H1 (cell line): ENCODE measurements at regions not wholly inside any gene's neighbourhood (a gene's known extent, or its start where the extent isn't known, plus 50 kb on each side); places are given as distances from the start of the nearest gene placed in this dataset.

Experiments used
- CTCF ChIA-PET: fragments of 300-600 bp; sonication (Branson Sonifier 250); formaldehyde crosslinking; loops from one replicate; lab custom pipeline; 2021; ENCODE audit not compliant: partially characterized antibody; lab: Charles Lee
- POLR2A ChIA-PET: fragments of 300-600 bp; sonication (Branson Sonifier 250); formaldehyde crosslinking; loops from one replicate; lab custom pipeline; 2021; ENCODE audit warnings: inconsistent platforms; ENCODE audit not compliant: partially characterized antibody; lab: Charles Lee
- DNase-seq, 2 experiments: peaks; one replicate each; pipeline versions ENCODE4 v3.0.0 to v3.0.0-alpha.2; 2010 to 2022; ENCODE audit warnings: low spot score in 2 of 2, low read depth in 1 of 2, mixed read lengths in 1 of 2
- FAIRE-seq: peaks from 2 replicates; lab custom pipeline; 2011; peaks lifted over from hg19 to GRCh38; lab: Jason Lieb, UNC
- H2AFZ ChIP-seq: 2 replicates; pipeline ENCODE4 v1.8.1; 2012; ENCODE audit warnings: low read length, inconsistent platforms
- H2AK5ac ChIP-seq: 2 replicates; pipeline ENCODE4 v1.6.1; 2013; ENCODE audit warnings: low read depth, low read length
- H2BK120ac ChIP-seq: replicated peaks from 2 replicates; pipeline ENCODE3; 2013; ENCODE audit warnings: low read depth, low read length, inconsistent platforms
- H2BK12ac ChIP-seq: 2 replicates; pipeline ENCODE4 v1.6.1; 2013; ENCODE audit warnings: low read depth, low read length
- H2BK15ac ChIP-seq: 2 replicates; pipeline ENCODE4 v1.6.1; 2013; ENCODE audit warnings: low read length
- H2BK20ac ChIP-seq: 2 replicates; pipeline ENCODE4 v1.6.1; 2013; ENCODE audit warnings: low read length
- H2BK5ac ChIP-seq: 2 replicates; pipeline ENCODE4 v1.6.1; 2013; ENCODE audit warnings: low read depth, low read length
- H3K14ac ChIP-seq: 2 replicates; pipeline ENCODE4 v1.6.1; 2013; ENCODE audit warnings: inconsistent platforms; ENCODE audit not compliant: insufficient read length
- H3K18ac ChIP-seq: 2 replicates; pipeline ENCODE4 v1.6.1; 2013; ENCODE audit warnings: low read length; ENCODE audit errors: extremely low read depth
- H3K23ac ChIP-seq: 2 replicates; pipeline ENCODE4 v1.6.1; 2013; ENCODE audit warnings: inconsistent platforms; ENCODE audit not compliant: insufficient read length
- H3K23me2 ChIP-seq: 2 replicates; pipeline ENCODE4 v1.6.1; 2013; ENCODE audit warnings: low read depth, low read length
- H3K27ac ChIP-seq: 2 replicates; pipeline ENCODE4 v1.6.1; 2011; ENCODE audit warnings: low read depth, low read length, inconsistent platforms
- H3K27me3 ChIP-seq, 4 experiments: replicated peaks in 1 of 4; 1 replicate in 1 of 4; 2 replicates in 3 of 4; pipeline versions ENCODE4 v1.6.1 to v1.8.1; 2011 to 2013; ENCODE audit warnings: low read length in 3 of 4, mild to moderate bottlenecking in 3 of 4, inconsistent platforms in 2 of 4, mixed read lengths in 2 of 4, moderate library complexity in 1 of 4; ENCODE audit not compliant: control insufficient read depth in 3 of 4, insufficient read depth in 3 of 4; ENCODE audit errors: extremely low read depth in 1 of 4
- H3K36me3 ChIP-seq, 4 experiments: 2 replicates each; pipeline versions ENCODE4 v1.6.1 to v1.8.1; 2011 to 2013; ENCODE audit warnings: mild to moderate bottlenecking in 4 of 4, low read length in 3 of 4, moderate library complexity in 2 of 4, control low read depth in 1 of 4, inconsistent platforms in 1 of 4; ENCODE audit not compliant: insufficient read depth in 4 of 4, control insufficient read depth in 2 of 4
- H3K4ac ChIP-seq: replicated peaks from 2 replicates; pipeline ENCODE3; 2013; ENCODE audit warnings: low read length, low read depth, mixed read lengths, inconsistent platforms; ENCODE audit not compliant: insufficient read length
- H3K4me1 ChIP-seq, 4 experiments: replicated peaks in 1 of 4; 1 replicate in 1 of 4; 2 replicates in 3 of 4; pipeline versions ENCODE4 v1.6.1 to v1.8.1; 2011 to 2013; ENCODE audit warnings: low read length in 3 of 4, inconsistent platforms in 2 of 4, mixed read lengths in 1 of 4; ENCODE audit not compliant: insufficient read depth in 4 of 4, control insufficient read depth in 3 of 4
- H3K4me2 ChIP-seq, 2 experiments: 2 replicates each; pipeline versions ENCODE4 v1.6.1 to v1.8.1; 2011 to 2013; ENCODE audit warnings: low read depth in 2 of 2, low read length in 2 of 2, control low read depth in 1 of 2, inconsistent platforms in 1 of 2, mild to moderate bottlenecking in 1 of 2; ENCODE audit not compliant: insufficient read depth in 1 of 2
- H3K4me3 ChIP-seq, 4 experiments: fragments of 200-600, 300-600 bp in 1 of 4; sonication (generic), shearing (Covaris generic), sonication (Bioruptor Twin) in 1 of 4; 2 replicates each; pipeline versions ENCODE4 v1.5.1 to v1.8.1; 2011 to 2016; ENCODE audit warnings: low read length in 4 of 4, low read depth in 3 of 4, control low read depth in 2 of 4, inconsistent platforms in 2 of 4, mild to moderate bottlenecking in 2 of 4, mixed read lengths in 1 of 4, moderate library complexity in 1 of 4; ENCODE audit not compliant: insufficient read depth in 2 of 4; ENCODE audit errors: extremely low read depth in 1 of 4
- H3K56ac ChIP-seq: replicated peaks from 2 replicates; pipeline ENCODE3; 2013; ENCODE audit warnings: low read depth, mild to moderate bottlenecking, mixed read lengths, low read length, inconsistent platforms; ENCODE audit not compliant: insufficient read length
- H3K79me1 ChIP-seq: 2 replicates; pipeline ENCODE4 v1.6.1; 2013; ENCODE audit warnings: low read depth, low read length, control low read depth
- H3K79me2 ChIP-seq, 2 experiments: 2 replicates each; pipeline versions ENCODE4 v1.6.1 to v1.8.1; 2012 to 2013; ENCODE audit warnings: low read length in 2 of 2, mild to moderate bottlenecking in 2 of 2, inconsistent platforms in 1 of 2; ENCODE audit not compliant: insufficient read depth in 2 of 2, control insufficient read depth in 1 of 2
- H3K9ac ChIP-seq, 4 experiments: replicated peaks in 1 of 4; 1 replicate in 1 of 4; 2 replicates in 3 of 4; pipeline versions ENCODE4 v1.6.1 to v1.8.1; 2011 to 2013; ENCODE audit warnings: low read depth in 3 of 4, low read length in 3 of 4, control low read depth in 2 of 4, mild to moderate bottlenecking in 2 of 4, moderate library complexity in 2 of 4, inconsistent platforms in 1 of 4; ENCODE audit errors: extremely low read depth in 1 of 4
- H3K9me3 ChIP-seq, 2 experiments: 2 replicates each; pipeline versions ENCODE4 v1.6.1 to v1.8.1; 2012 to 2013; ENCODE audit warnings: mild to moderate bottlenecking in 2 of 2, moderate library complexity in 2 of 2, control low read depth in 1 of 2, inconsistent platforms in 1 of 2, low read depth in 1 of 2, low read length in 1 of 2, mixed read lengths in 1 of 2; ENCODE audit not compliant: insufficient read depth in 2 of 2
- H4K20me1 ChIP-seq, 2 experiments: replicated peaks in 1 of 2; 2 replicates each; pipeline versions ENCODE3 to v1.8.1; 2011 to 2013; ENCODE audit warnings: inconsistent platforms in 2 of 2, low read length in 2 of 2, mild to moderate bottlenecking in 1 of 2; ENCODE audit not compliant: insufficient read depth in 2 of 2, control insufficient read depth in 1 of 2
- H4K5ac ChIP-seq: 2 replicates; pipeline ENCODE4 v1.6.1; 2013; ENCODE audit warnings: low read length, low read depth, mixed read lengths, inconsistent platforms; ENCODE audit not compliant: insufficient read length
- H4K8ac ChIP-seq: 2 replicates; pipeline ENCODE4 v1.8.0; 2013; ENCODE audit warnings: mild to moderate bottlenecking, moderate library complexity, low read length, inconsistent platforms; ENCODE audit not compliant: insufficient read depth; ENCODE audit errors: extremely low read depth
- H4K91ac ChIP-seq: replicated peaks from 2 replicates; pipeline ENCODE3; 2013; ENCODE audit warnings: low read length, mixed read lengths, inconsistent platforms; ENCODE audit not compliant: insufficient read length
- CTCF ChIP-seq, 3 experiments: IDR thresholded peaks; 1 replicate in 2 of 3; 2 replicates in 1 of 3; pipeline versions ENCODE4 v1.5.1 to v1.6.1; 2011; ENCODE audit warnings: low read length in 3 of 3, mild to moderate bottlenecking in 3 of 3, inconsistent platforms in 2 of 3, low read depth in 1 of 3, moderate library complexity in 1 of 3; ENCODE audit not compliant: insufficient read depth in 1 of 3; ENCODE audit errors: control extremely low read depth in 1 of 3
- POU5F1 ChIP-seq: IDR thresholded peaks from 2 replicates; pipeline ENCODE4 v1.6.1; 2011; ENCODE audit warnings: low read depth, mild to moderate bottlenecking, low read length, moderate library complexity
- WGBS, 2 experiments: shearing (Covaris generic) in 1 of 2; methylation state at CpG; one replicate each; pipeline versions ENCODE4 v1.1.6 to v1.1.7; 2013 to 2015; ENCODE audit warnings: low lambda C conversion rate in 2 of 2, mixed read lengths in 2 of 2, inconsistent platforms in 1 of 2, low coverage in 1 of 2, missing lambda C conversion rate in 1 of 2; ENCODE audit not compliant: insufficient replicate concordance in 2 of 2, insufficient coverage in 1 of 2, insufficient read length in 1 of 2; ENCODE audit errors: extremely low coverage in 1 of 2, missing lambda C conversion rate in 1 of 2; 5-methylcytosine and 5-hydroxymethylcytosine counted together

- Histone ChIP-seq H3K23ac (no peak overlapping the region), H4K20me1 (no peaks in the 10 kb centered on the region), H2BK15ac (no peak overlapping the region), H2BK5ac (no peak overlapping the region), H2AK5ac (no peak overlapping the region), H3K4me2 (no peak overlapping the region), H3K56ac (no peak overlapping the region), H4K91ac (no peak overlapping the region), H2AFZ (no peak overlapping the region), H3K9me3 (no peaks in the 10 kb centered on the region), H3K79me1 (no peaks in the 10 kb centered on the region), H3K4me3 (no peak overlapping the region), H3K9ac (no peak overlapping the region), H4K5ac (no peak overlapping the region), H3K4me1 (no peaks in the 10 kb centered on the region), H3K27me3 (peaks cover 0 to 1% (median 0%) of the 10 kb centered on the region in 4 experiments; a peak in 1 of 7 replicates), H4K8ac (no peak overlapping the region), H3K4ac (no peak overlapping the region), H3K36me3 (no peaks in the 10 kb centered on the region), H2BK12ac (no peak overlapping the region), H3K14ac (no peak overlapping the region), H3K27ac (no peak overlapping the region), H2BK20ac (no peak overlapping the region), H3K18ac (no peak overlapping the region), H3K79me2 (no peaks in the 10 kb centered on the region), H2BK120ac (no peak overlapping the region), H3K23me2 (no peaks in the 10 kb centered on the region)
- POLR2A ChIA-PET, result no interaction called here
- TF ChIP-seq CTCF (IDR thresholded peaks at IDR 0.05; ENCODE audit: control extremely low read depth in 1 of 3, insufficient read depth in 1 of 3, low read depth in 1 of 3, low read length in 3 of 3), result no peak
- no peak for TF ChIP-seq POU5F1
- FAIRE-seq (no peak), DNase-seq (no peak)
- 50% methylated on average over 1 of the region's 1 CpG; no CpG with 5 or more reads in 1 of the 2 experiments for WGBS, 2 experiments
- CTCF ChIA-PET, result interaction anchor here (0.8 to 3.2 kb wide), 30 partner anchors 8 to 709 kb away, joined by 3 to 24 read pairs (median 4); no protein-coding TSS in a partner anchor
These were observed 80.3 kb upstream of the RHOBTB1 start for GRCh38 chr10:61024151-61024855.
